HCT116 (cell line): ENCODE measurements at regions not wholly inside any gene's neighbourhood (a gene's known extent, or its start where the extent isn't known, plus 50 kb on each side); places are given as distances from the start of the nearest gene placed in this dataset.

ENCODE experiments used
- SIN3A ChIP-seq: IDR thresholded peaks from 2 replicates; pipeline ENCODE4 v1.6.1; 2012; ENCODE audit warnings: low read depth
- ZFX ChIP-seq: fragments of 450-650 bp; IDR thresholded peaks from 2 replicates; pipeline ENCODE4 v1.6.1; 2017
- ZNF274 ChIP-seq: fragments of 200-500 bp; sonication (Bioruptor generic); IDR thresholded peaks from 2 replicates; pipeline ENCODE4 v1.6.1; 2014; ENCODE audit warnings: mild to moderate bottlenecking, low read depth, low read length, inconsistent platforms
- TF ChIP-seq, protein P1 (sequence below), 3 experiments: fragments of 200-600 bp in 1 of 3; sonication (generic) in 1 of 3; IDR thresholded peaks in 2 of 3; conservative IDR thresholded peaks in 1 of 3; 2 replicates each; pipeline ENCODE4 v1.5.1; 2012 to 2017; ENCODE audit warnings: low read depth in 2 of 3, low read length in 2 of 3, antibody characterized with exemption in 1 of 3, borderline replicate concordance in 1 of 3, control low read depth in 1 of 3, mild to moderate bottlenecking in 1 of 3, mixed read lengths in 1 of 3, mixed run types in 1 of 3, moderate library complexity in 1 of 3; ENCODE audit not compliant: insufficient read depth in 1 of 3

- no peak for TF ChIP-seq ZNF274
- TF ChIP-seq ZFX = no peak
- TF ChIP-seq, protein P1, sequence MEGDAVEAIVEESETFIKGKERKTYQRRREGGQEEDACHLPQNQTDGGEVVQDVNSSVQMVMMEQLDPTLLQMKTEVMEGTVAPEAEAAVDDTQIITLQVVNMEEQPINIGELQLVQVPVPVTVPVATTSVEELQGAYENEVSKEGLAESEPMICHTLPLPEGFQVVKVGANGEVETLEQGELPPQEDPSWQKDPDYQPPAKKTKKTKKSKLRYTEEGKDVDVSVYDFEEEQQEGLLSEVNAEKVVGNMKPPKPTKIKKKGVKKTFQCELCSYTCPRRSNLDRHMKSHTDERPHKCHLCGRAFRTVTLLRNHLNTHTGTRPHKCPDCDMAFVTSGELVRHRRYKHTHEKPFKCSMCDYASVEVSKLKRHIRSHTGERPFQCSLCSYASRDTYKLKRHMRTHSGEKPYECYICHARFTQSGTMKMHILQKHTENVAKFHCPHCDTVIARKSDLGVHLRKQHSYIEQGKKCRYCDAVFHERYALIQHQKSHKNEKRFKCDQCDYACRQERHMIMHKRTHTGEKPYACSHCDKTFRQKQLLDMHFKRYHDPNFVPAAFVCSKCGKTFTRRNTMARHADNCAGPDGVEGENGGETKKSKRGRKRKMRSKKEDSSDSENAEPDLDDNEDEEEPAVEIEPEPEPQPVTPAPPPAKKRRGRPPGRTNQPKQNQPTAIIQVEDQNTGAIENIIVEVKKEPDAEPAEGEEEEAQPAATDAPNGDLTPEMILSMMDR (IDR thresholded peaks at IDR 0.05 in 2 of 3, conservative IDR thresholded peaks at IDR 0.05 in 1 of 3; ENCODE audit: borderline replicate concordance in 1 of 3, insufficient read depth in 1 of 3, low read depth in 2 of 3, low read length in 2 of 3) = no peak
- TF ChIP-seq SIN3A = no peak
These were observed 157.6 kb downstream of the KLF13 start for GRCh38 chr15:31483986-31484951.
